ENCODE measurements at regions not wholly inside any gene's neighbourhood (a gene's known extent, or its start where the extent isn't known, plus 50 kb on each side); places are given as distances from the start of the nearest gene placed in this dataset.

DNA sequence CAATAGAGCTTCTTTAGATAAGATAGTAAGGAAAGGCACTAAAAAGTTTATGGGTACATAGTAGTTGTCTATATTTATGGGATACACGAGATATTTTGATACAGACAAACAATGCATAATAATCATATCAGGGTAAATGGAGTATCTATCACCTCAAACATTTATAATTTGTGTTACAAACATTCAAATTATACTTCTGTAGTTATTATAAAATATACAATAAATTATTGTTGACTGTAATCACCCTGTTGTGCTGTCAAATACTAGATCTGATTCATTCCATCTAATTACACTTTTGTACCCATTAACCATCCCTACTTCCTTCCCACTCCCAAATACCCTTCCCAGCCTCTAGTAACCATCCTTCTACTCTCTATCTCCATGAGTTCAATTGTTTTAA is 179.7 kb downstream of the FOXG1 start:
- Histone ChIP-seq H3K36me3 (ENCODE audit: control insufficient read depth, insufficient read depth, low read length) (no peaks in the 10 kb centered on the region), H3K4me3 (ENCODE audit: low read depth, low read length) (no peak overlapping the region), H3K27me3 (ENCODE audit: control insufficient read depth, insufficient read depth, low read length) (no peaks in the 10 kb centered on the region)
- TF ChIP-seq, protein P1, sequence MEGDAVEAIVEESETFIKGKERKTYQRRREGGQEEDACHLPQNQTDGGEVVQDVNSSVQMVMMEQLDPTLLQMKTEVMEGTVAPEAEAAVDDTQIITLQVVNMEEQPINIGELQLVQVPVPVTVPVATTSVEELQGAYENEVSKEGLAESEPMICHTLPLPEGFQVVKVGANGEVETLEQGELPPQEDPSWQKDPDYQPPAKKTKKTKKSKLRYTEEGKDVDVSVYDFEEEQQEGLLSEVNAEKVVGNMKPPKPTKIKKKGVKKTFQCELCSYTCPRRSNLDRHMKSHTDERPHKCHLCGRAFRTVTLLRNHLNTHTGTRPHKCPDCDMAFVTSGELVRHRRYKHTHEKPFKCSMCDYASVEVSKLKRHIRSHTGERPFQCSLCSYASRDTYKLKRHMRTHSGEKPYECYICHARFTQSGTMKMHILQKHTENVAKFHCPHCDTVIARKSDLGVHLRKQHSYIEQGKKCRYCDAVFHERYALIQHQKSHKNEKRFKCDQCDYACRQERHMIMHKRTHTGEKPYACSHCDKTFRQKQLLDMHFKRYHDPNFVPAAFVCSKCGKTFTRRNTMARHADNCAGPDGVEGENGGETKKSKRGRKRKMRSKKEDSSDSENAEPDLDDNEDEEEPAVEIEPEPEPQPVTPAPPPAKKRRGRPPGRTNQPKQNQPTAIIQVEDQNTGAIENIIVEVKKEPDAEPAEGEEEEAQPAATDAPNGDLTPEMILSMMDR (IDR thresholded peaks at IDR 0.05; ENCODE audit: insufficient read depth, low read length, severe bottlenecking): no peak
- FAIRE-seq (no peak), DNase-seq (ENCODE audit: low read depth) (no peak)

GRCh38 chr14:28949503-28949902 is 182.9 kb downstream of the FOXG1 start:
- DNase-seq (ENCODE audit: low read depth): no peak
- no peak overlapping the region for H3K4me3 ChIP-seq (ENCODE audit: low read depth, low read length)
- FAIRE-seq: no peak
- TF ChIP-seq, protein P1 (IDR thresholded peaks at IDR 0.05; ENCODE audit: insufficient read depth, low read length, severe bottlenecking): no peak
- no peaks in the 10 kb centered on the region for H3K27me3 ChIP-seq (ENCODE audit: control insufficient read depth, insufficient read depth, low read length)
- H3K36me3 ChIP-seq (ENCODE audit: control insufficient read depth, insufficient read depth, low read length): no peaks in the 10 kb centered on the region

DNA sequence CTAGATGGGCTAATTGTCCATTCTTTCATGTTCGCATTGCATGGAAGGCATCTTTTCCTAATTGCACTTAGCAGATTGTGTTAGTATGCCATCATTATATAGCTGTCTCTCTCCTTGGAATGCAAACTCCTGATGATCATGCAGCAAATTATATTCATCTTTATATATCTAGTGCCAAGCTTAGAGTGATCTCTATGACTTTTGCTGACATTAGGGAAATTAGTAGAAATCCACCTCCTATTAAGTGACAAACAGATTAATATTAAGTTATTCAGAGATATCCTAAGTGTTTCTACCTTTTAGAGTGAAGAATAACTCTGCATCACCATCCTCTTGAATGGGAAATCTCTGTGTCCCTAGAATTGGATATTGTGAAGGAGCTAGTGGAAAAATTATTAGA is 185.6 kb downstream of the FOXG1 start:
- DNase-seq (ENCODE audit: low read depth): no peak
- TF ChIP-seq, protein P1 (IDR thresholded peaks at IDR 0.05; ENCODE audit: insufficient read depth, low read length, severe bottlenecking): no peak
- Histone ChIP-seq H3K27me3 (ENCODE audit: control insufficient read depth, insufficient read depth, low read length) (no peaks in the 10 kb centered on the region), H3K36me3 (ENCODE audit: control insufficient read depth, insufficient read depth, low read length) (no peaks in the 10 kb centered on the region), H3K4me3 (ENCODE audit: low read depth, low read length) (no peak overlapping the region)
- no peak for FAIRE-seq

DNA sequence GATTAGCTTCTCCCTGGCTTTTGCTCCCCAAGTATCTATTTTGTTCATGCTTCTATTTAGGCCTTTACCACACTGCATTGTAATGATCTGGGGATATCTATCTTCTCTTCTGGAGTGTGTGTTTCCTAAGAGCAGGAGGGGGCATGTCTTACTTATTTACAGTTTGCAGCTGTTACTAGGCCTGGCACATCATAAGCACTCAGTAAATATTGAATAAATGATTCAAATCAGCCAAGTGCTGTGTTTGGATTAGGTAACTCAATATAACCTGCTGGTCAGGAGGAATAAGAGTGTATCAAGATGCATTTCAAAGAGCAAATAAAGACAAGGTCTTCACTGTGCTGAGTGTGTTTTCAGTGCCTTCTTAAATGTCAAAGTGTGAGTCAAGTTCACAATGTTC is 186.1 kb downstream of the FOXG1 start:
- no peak for DNase-seq (ENCODE audit: low read depth)
- TF ChIP-seq, protein P1 (IDR thresholded peaks at IDR 0.05; ENCODE audit: insufficient read depth, low read length, severe bottlenecking): no peak
- no peak for FAIRE-seq

GRCh38 chr14:28953973-28954372 is 187.4 kb downstream of the FOXG1 start:
- DNase-seq (ENCODE audit: low read depth): no peak
- H3K36me3 ChIP-seq (ENCODE audit: control insufficient read depth, insufficient read depth, low read length): no peaks in the 10 kb centered on the region
- FAIRE-seq: no peak
- no peaks in the 10 kb centered on the region for H3K27me3 ChIP-seq (ENCODE audit: control insufficient read depth, insufficient read depth, low read length)
- H3K4me3 ChIP-seq (ENCODE audit: low read depth, low read length): no peak overlapping the region
- TF ChIP-seq, protein P1 (IDR thresholded peaks at IDR 0.05; ENCODE audit: insufficient read depth, low read length, severe bottlenecking): no peak

More for the DNA sequence above, 186.1 kb downstream of the FOXG1 start:
- no peak overlapping the region for H3K4me3 ChIP-seq (ENCODE audit: low read depth, low read length)
- H3K27me3 ChIP-seq (ENCODE audit: control insufficient read depth, insufficient read depth, low read length): no peaks in the 10 kb centered on the region
- H3K36me3 ChIP-seq (ENCODE audit: control insufficient read depth, insufficient read depth, low read length): no peaks in the 10 kb centered on the region

GRCh38 chr14:28966416-28967233 is 200.0 kb downstream of the FOXG1 start:
- no peak overlapping the region for H3K4me3 ChIP-seq (ENCODE audit: low read depth, low read length)
- TF ChIP-seq, protein P1 (IDR thresholded peaks at IDR 0.05; ENCODE audit: insufficient read depth, low read length, severe bottlenecking): no peak
- no peak for FAIRE-seq
- H3K27me3 ChIP-seq (ENCODE audit: control insufficient read depth, insufficient read depth, low read length): no peaks in the 10 kb centered on the region
- H3K36me3 ChIP-seq (ENCODE audit: control insufficient read depth, insufficient read depth, low read length): no peaks in the 10 kb centered on the region
- DNase-seq (ENCODE audit: low read depth): no peak
